NCI-H1048 (cell line): ENCODE measurements at regions not wholly inside any gene's neighbourhood (a gene's known extent, or its start where the extent isn't known, plus 50 kb on each side); places are given as distances from the start of the nearest gene placed in this dataset.
"Not testable (repeated sequence)": the region's sequence is repeated elsewhere in the genome, so short reads cannot be mapped to it uniquely, and the experiment has no call there.

ENCODE experiments used
- DNase-seq: peaks from one replicate; lab custom pipeline; 2025; lab: John Stamatoyannopoulos, UW

GRCh38 chrX:74251006-74251930, 52.7 kb upstream of the ZCCHC13 start:
- DNase-seq, result no peak

GRCh38 chrX:74250574-74250973, 53.4 kb upstream of the ZCCHC13 start:
- no peak for DNase-seq

GRCh38 chrX:74249963-74250362, 54.0 kb upstream of the ZCCHC13 start:
- DNase-seq, result no peak

- no peak for DNase-seq
Measured at GRCh38 chrX:74248889-74249288, 55.1 kb upstream of the ZCCHC13 start.

- no peak for DNase-seq
Measured at GRCh38 chrX:74246524-74246923, 57.5 kb upstream of the ZCCHC13 start.

GRCh38 chrX:74242484-74243138, 61.4 kb upstream of the ZCCHC13 start:
- no peak for DNase-seq

GRCh38 chrX:74242050-74242449, 61.9 kb upstream of the ZCCHC13 start:
- DNase-seq, result no peak

- DNase-seq, result no peak
Measured at GRCh38 chrX:74238771-74239170, 65.2 kb upstream of the ZCCHC13 start.

- DNase-seq, result no peak
Measured at GRCh38 chrX:74234818-74235217, 69.2 kb upstream of the ZCCHC13 start.

- no peak for DNase-seq
Measured at GRCh38 chrX:74232859-74233258, 71.1 kb upstream of the ZCCHC13 start.

GRCh38 chrX:74231625-74232024, 72.4 kb upstream of the ZCCHC13 start:
- DNase-seq, result no peak

- DNase-seq, result no peak
Measured at GRCh38 chrX:74230094-74230493, 73.9 kb upstream of the ZCCHC13 start.

GRCh38 chrX:74225111-74225510, 78.9 kb upstream of the ZCCHC13 start:
- no peak for DNase-seq

GRCh38 chrX:74220277-74220676, 83.7 kb upstream of the ZCCHC13 start:
- DNase-seq, result no peak

GRCh38 chrX:74218895-74219294, 85.1 kb upstream of the ZCCHC13 start:
- DNase-seq, result no peak

GRCh38 chrX:74216421-74216820, 87.6 kb upstream of the ZCCHC13 start:
- no peak for DNase-seq

- DNase-seq, result no peak
Measured at GRCh38 chrX:74211911-74212310, 92.1 kb upstream of the ZCCHC13 start.

- no peak for DNase-seq
Measured at GRCh38 chrX:74207539-74207938, 96.4 kb upstream of the ZCCHC13 start.

- DNase-seq, result no peak
Measured at GRCh38 chrX:74195605-74196004, 108.4 kb upstream of the ZCCHC13 start.

- DNase-seq, result no peak
Measured at GRCh38 chrX:74195120-74195519, 108.9 kb upstream of the ZCCHC13 start.

- no peak for DNase-seq
Measured at GRCh38 chrX:74187211-74187610, 116.8 kb upstream of the ZCCHC13 start.

GRCh38 chrX:74183047-74183446, 120.9 kb upstream of the ZCCHC13 start:
- DNase-seq, result not testable (repeated sequence)

GRCh38 chrX:74181976-74182375, 122.0 kb upstream of the ZCCHC13 start:
- not testable (repeated sequence) for DNase-seq
